GM12892 (cell line): ENCODE measurements at regions not wholly inside any gene's neighbourhood (a gene's known extent, or its start where the extent isn't known, plus 50 kb on each side); places are given as distances from the start of the nearest gene placed in this dataset.

Experiments
- POLR2A ChIP-seq: IDR thresholded peaks from 2 replicates; pipeline ENCODE4 v1.6.1; 2011; ENCODE audit warnings: low read depth, low read length, control low read depth
- POLR2AphosphoS5 ChIP-seq: IDR thresholded peaks from 2 replicates; pipeline ENCODE4 v1.6.1; 2011; ENCODE audit warnings: low read depth, low read length, control low read depth
- TAF1 ChIP-seq: IDR thresholded peaks from 2 replicates; pipeline ENCODE4 v1.6.1; 2011; ENCODE audit warnings: low read depth, mild to moderate bottlenecking, control low read depth, low read length, borderline replicate concordance

DNA sequence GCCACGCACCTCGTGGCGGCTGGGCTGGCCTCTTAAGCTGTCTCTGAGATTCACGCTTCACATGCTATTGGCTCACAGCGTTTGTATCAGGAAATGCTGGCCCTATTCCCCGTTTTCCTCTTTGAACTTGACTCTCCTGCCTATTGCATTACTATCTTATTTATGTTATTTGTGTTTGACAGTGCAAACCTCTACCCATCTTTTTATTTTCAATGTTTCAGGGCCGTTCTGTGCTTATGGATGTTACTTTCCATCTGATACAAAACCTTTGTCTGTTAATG, 149.9 kb upstream of the TWIST2 start:
- TF ChIP-seq TAF1 (no peak), POLR2AphosphoS5 (no peak), POLR2A (no peak)
